Ishikawa (cell line): ENCODE measurements at regions not wholly inside any gene's neighbourhood (a gene's known extent, or its start where the extent isn't known, plus 50 kb on each side); places are given as distances from the start of the nearest gene placed in this dataset.

Source experiments
- CEBPB ChIP-seq: IDR thresholded peaks from 2 replicates; pipeline ENCODE4 v1.6.1; 2012
- CREB1 ChIP-seq: IDR thresholded peaks from 2 replicates; pipeline ENCODE4 v1.6.1; 2012; ENCODE audit warnings: low read depth
- EGR1 ChIP-seq: IDR thresholded peaks from 2 replicates; pipeline ENCODE4 v1.6.1; 2012
- EP300 ChIP-seq: IDR thresholded peaks from 2 replicates; pipeline ENCODE4 v1.6.1; 2012; ENCODE audit warnings: borderline replicate concordance
- FOXM1 ChIP-seq: IDR thresholded peaks from 2 replicates; pipeline ENCODE4 v1.6.1; 2012; ENCODE audit warnings: low read depth, borderline replicate concordance
- MAX ChIP-seq: IDR thresholded peaks from 2 replicates; pipeline ENCODE4 v1.6.1; 2012
- NFIC ChIP-seq: IDR thresholded peaks from 2 replicates; pipeline ENCODE4 v1.6.1; 2012
- RAD21 ChIP-seq: IDR thresholded peaks from 2 replicates; pipeline ENCODE4 v1.6.1; 2012; ENCODE audit warnings: low read depth
- REST ChIP-seq: IDR thresholded peaks from 2 replicates; pipeline ENCODE4 v1.6.1; 2012; ENCODE audit warnings: low read depth, mild to moderate bottlenecking
- TAF1 ChIP-seq: IDR thresholded peaks from 2 replicates; pipeline ENCODE4 v1.6.1; 2012; ENCODE audit warnings: low read depth, mild to moderate bottlenecking
- TCF12 ChIP-seq: IDR thresholded peaks from 2 replicates; pipeline ENCODE4 v1.6.1; 2012; ENCODE audit warnings: low read depth
- TEAD4 ChIP-seq: IDR thresholded peaks from 2 replicates; pipeline ENCODE4 v1.6.1; 2012
- USF1 ChIP-seq: IDR thresholded peaks from 2 replicates; pipeline ENCODE4 v1.6.1; 2012
- YY1 ChIP-seq: IDR thresholded peaks from 2 replicates; pipeline ENCODE4 v1.6.1; 2012; ENCODE audit warnings: low read depth
- ZBTB7A ChIP-seq: IDR thresholded peaks from 2 replicates; pipeline ENCODE4 v1.6.1; 2012; ENCODE audit warnings: low read depth

- no peak for TF ChIP-seq USF1
- no peak for TF ChIP-seq TCF12
- TF ChIP-seq ZBTB7A: no peak
- TF ChIP-seq CEBPB: no peak
- no peak for TF ChIP-seq RAD21
- no peak for TF ChIP-seq TAF1
- TF ChIP-seq YY1: no peak
- TF ChIP-seq CREB1: no peak
- TF ChIP-seq NFIC: no peak
- no peak for TF ChIP-seq FOXM1
- TF ChIP-seq REST: no peak
- no peak for TF ChIP-seq TEAD4
- no peak for TF ChIP-seq MAX
- TF ChIP-seq EGR1: no peak
- no peak for TF ChIP-seq EP300
Observed at GRCh38 chr9:7636309-7636708, 163.3 kb downstream of the DMAC1 start.

- TF ChIP-seq NFIC (no peak), TEAD4 (no peak), CEBPB (no peak), YY1 (no peak), EP300 (no peak), REST (no peak), USF1 (no peak), CREB1 (no peak), EGR1 (no peak), TCF12 (no peak), FOXM1 (no peak), RAD21 (no peak), MAX (no peak), TAF1 (no peak), ZBTB7A (no peak)
Observed at GRCh38 chr9:7622481-7622880, 177.1 kb downstream of the DMAC1 start.

- TF ChIP-seq EP300 (no peak), EGR1 (no peak), MAX (no peak), NFIC (no peak), FOXM1 (no peak), TCF12 (no peak), TEAD4 (no peak), REST (no peak)
Observed at GRCh38 chr9:7615344-7615743, 184.2 kb downstream of the DMAC1 start.

- TF ChIP-seq RAD21 (no peak), FOXM1 (no peak), EGR1 (no peak), TCF12 (no peak), EP300 (no peak), CEBPB (no peak), REST (no peak), TEAD4 (no peak), YY1 (no peak), ZBTB7A (no peak), MAX (no peak), NFIC (no peak), CREB1 (no peak), TAF1 (no peak), USF1 (no peak)
Observed at GRCh38 chr9:7613931-7614330, 185.6 kb downstream of the DMAC1 start.
